H54 (cell line): ENCODE measurements at regions not wholly inside any gene's neighbourhood (a gene's known extent, or its start where the extent isn't known, plus 50 kb on each side); places are given as distances from the start of the nearest gene placed in this dataset.
"Not testable (repeated sequence)": the region's sequence is repeated elsewhere in the genome, so short reads cannot be mapped to it uniquely, and the experiment has no call there.

Experiments
- DNase-seq: peaks from one replicate; pipeline ENCODE4 v3.0.0; 2011; ENCODE audit warnings: low spot score, mixed read lengths; ENCODE audit not compliant: insufficient read length
- FAIRE-seq: peaks from 3 replicates; lab custom pipeline; 2011; peaks lifted over from hg19 to GRCh38; lab: Jason Lieb, UNC
- POLR2A ChIP-seq: IDR thresholded peaks from 2 replicates; pipeline ENCODE4 v1.6.1; 2011; ENCODE audit warnings: low read depth, mild to moderate bottlenecking, low read length

DNA sequence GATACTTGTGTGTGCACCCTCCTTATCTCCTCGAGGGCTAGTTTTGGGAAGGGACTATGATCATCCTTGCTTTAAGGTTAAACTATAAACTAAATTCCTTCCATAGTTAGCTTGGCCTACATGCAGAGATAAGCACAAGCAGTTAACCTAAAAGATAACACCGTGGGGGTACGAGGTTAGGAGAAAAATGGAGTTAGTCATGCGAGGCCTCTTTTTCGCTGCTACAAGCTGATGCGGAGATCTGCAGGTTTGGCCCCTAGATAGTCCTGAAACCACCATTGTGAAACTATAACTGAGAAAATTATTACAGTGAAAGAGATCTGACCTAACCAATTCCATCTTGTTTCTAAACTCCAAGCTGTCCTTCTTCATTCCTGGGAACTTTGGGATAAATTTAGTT, 113.7 kb upstream of the ZKSCAN2 start:
- no peak for TF ChIP-seq POLR2A
- FAIRE-seq, result no peak
- no peak for DNase-seq

DNA sequence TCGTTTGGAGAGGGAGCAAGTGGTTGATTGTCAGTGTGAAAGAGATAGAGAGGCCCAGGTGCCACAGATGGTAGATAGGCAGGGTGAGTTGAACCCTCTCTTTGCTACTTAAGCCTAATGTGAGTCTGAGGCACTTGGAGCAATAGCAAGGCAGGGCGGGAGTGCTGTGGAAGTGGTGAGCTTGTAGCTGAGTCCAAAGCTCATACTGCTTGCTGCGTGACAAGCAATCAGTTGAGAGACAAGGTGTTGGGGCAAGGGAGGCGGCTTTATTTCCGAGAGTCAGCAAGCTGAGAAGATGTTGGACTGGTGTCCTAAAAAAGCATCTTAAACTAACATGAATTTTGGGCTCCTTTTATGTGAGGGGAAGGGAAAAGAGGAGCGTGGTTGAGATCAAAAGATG, 112.9 kb upstream of the ZKSCAN2 start:
- no peak for FAIRE-seq
- TF ChIP-seq POLR2A, result no peak

GRCh38 chr16:25367773-25368524, 110.3 kb upstream of the ZKSCAN2 start:
- no peak for TF ChIP-seq POLR2A
- DNase-seq (no peak), FAIRE-seq (no peak)

More for the DNA sequence above, 112.9 kb upstream of the ZKSCAN2 start:
- no peak for DNase-seq

DNA sequence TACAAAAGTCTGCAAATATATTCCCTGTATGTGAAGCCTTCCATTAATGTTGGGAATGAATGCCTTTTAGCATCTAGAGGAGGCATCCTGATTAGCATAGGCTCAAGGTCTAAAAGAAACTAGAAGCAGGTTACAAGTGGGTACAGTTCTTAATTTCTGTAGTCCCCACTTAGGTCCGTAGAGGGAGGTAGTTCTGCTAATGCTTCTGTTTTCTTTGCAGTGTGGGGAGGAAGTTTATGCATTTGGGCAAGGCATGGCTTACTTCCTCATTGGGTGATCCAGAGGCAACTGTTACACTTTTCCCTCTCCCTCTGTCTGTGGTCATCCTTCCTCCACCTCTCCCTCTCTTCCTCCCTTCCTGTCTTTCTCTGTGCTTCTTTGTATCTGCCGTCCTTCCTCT, 108.4 kb upstream of the ZKSCAN2 start:
- no peak for DNase-seq
- no peak for TF ChIP-seq POLR2A
- FAIRE-seq, result no peak

GRCh38 chr16:25359516-25359915, 101.9 kb upstream of the ZKSCAN2 start:
- FAIRE-seq, DNase-seq: not testable (repeated sequence)

GRCh38 chr16:25344006-25344405, 86.4 kb upstream of the ZKSCAN2 start:
- DNase-seq (no peak), FAIRE-seq (no peak)
- no peak for TF ChIP-seq POLR2A

DNA sequence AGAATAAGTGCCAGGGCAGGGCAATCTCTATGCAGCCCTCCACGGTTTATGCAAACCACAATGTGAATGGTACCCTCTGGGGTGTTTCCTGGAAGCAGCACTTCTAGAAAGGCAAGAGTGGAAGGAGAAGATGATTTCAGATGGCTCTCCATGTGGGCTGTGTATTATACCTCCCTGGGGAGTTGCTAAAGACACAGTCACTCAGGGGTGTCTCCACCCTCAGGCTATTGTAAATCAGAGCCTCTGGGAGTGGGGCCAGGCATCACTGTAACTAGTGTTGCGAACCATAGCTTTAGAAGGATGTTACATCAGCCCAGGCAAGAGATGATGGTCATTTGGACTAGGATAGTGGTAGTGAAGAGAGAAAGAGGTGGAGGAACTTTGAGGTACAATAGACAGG, 83.3 kb upstream of the ZKSCAN2 start:
- no peak for TF ChIP-seq POLR2A
- FAIRE-seq, result no peak
- no peak for DNase-seq

- no peak for TF ChIP-seq POLR2A
- FAIRE-seq (no peak), DNase-seq (no peak)
These were observed 60.2 kb upstream of the ZKSCAN2 start for GRCh38 chr16:25317732-25318316.

DNA sequence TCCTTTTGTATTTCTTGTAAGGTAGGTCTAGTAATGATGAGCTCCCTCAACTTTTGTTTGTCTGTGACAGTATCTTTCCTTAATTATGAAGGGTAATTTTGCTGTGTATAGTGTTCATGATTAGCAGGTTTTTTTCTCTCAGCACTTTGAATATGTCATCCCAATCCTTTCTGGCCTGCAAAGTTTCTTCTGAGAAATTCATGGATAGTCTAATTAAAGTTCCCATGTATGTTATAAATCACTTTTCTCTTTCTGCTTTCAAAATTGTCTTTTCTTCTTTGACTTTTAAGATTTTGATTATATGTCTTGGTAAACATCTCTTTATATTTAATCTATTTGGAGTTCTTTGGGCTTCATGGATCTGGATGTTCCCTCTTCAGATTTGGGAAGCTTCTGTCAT, 54.3 kb upstream of the ZKSCAN2 start:
- FAIRE-seq (no peak), DNase-seq (no peak)
- no peak for TF ChIP-seq POLR2A

DNA sequence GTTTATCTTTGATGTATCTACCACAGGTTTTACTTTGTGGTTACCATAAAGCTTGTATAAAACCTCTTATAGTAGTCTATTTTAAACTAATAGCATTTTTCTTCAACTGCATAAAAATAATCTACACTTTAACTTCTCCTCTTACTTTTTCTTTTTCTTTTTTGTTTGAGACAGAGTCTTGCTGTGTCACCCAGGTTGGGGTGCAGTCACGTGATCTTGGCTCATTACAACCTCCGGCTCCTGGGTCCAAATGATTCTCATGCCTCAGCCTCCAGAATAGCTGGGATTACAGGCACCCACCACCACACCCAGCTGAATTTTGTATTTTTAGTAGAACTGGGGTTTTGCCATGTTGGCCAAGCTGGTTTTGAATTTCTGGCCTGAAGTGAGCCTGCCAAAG, 53.4 kb upstream of the ZKSCAN2 start:
- no peak for FAIRE-seq

More for the DNA sequence above, 53.4 kb upstream of the ZKSCAN2 start:
- TF ChIP-seq POLR2A, result no peak
- no peak for DNase-seq
